ENCODE measurements at regions not wholly inside any gene's neighbourhood (a gene's known extent, or its start where the extent isn't known, plus 50 kb on each side); places are given as distances from the start of the nearest gene placed in this dataset.

- TF ChIP-seq, protein P1, sequence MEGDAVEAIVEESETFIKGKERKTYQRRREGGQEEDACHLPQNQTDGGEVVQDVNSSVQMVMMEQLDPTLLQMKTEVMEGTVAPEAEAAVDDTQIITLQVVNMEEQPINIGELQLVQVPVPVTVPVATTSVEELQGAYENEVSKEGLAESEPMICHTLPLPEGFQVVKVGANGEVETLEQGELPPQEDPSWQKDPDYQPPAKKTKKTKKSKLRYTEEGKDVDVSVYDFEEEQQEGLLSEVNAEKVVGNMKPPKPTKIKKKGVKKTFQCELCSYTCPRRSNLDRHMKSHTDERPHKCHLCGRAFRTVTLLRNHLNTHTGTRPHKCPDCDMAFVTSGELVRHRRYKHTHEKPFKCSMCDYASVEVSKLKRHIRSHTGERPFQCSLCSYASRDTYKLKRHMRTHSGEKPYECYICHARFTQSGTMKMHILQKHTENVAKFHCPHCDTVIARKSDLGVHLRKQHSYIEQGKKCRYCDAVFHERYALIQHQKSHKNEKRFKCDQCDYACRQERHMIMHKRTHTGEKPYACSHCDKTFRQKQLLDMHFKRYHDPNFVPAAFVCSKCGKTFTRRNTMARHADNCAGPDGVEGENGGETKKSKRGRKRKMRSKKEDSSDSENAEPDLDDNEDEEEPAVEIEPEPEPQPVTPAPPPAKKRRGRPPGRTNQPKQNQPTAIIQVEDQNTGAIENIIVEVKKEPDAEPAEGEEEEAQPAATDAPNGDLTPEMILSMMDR (IDR thresholded peaks at IDR 0.05; ENCODE audit: low read depth, low read length), result no peak
- TF ChIP-seq EZH2phosphoT487 (IDR thresholded peaks at IDR 0.05; ENCODE audit: low read depth), result no peak
These were observed 186.9 kb upstream of the STARD13 start for GRCh38 chr13:33472446-33472845.
